Heart left ventricle (tissue), 16 donors: ENCODE measurements at regions not wholly inside any gene's neighbourhood (a gene's known extent, or its start where the extent isn't known, plus 50 kb on each side); places are given as distances from the start of the nearest gene placed in this dataset.

Experiments
- ATAC-seq, 4 donors: fragments of 200-7000 bp; cut with Tn5 transposase; one replicate each; pipeline ENCODE4 v1.9.1; 2020 to 2022; ENCODE audit warnings: moderate library complexity in 4 of 4, mild to moderate bottlenecking in 3 of 4, moderate number of reproducible peaks in 1 of 4
- DNase-seq, 5 donors: peaks; one replicate each; pipeline ENCODE4 v3.0.0-alpha.2; 2020
- H3K27ac ChIP-seq, 12 donors: fragments of 200-600 bp; sonication (generic) in 4 of 12; one replicate each; pipeline versions ENCODE4 v1.5.0 to v1.8.0; 2016 to 2022; ENCODE audit warnings: mild to moderate bottlenecking in 2 of 12
- H3K27me3 ChIP-seq, 9 donors: fragments of 200-600 bp; sonication (generic) in 2 of 9; one replicate each; pipeline versions ENCODE4 v1.5.1 to v1.8.0; 2016 to 2022; ENCODE audit warnings: mild to moderate bottlenecking in 3 of 9
- H3K36me3 ChIP-seq, 9 donors: fragments of 200-600 bp; sonication (generic) in 2 of 9; one replicate each; pipeline versions ENCODE4 v1.5.0 to v1.8.0; 2018 to 2022; ENCODE audit warnings: mild to moderate bottlenecking in 2 of 9
- H3K4me1 ChIP-seq, 12 donors: fragments of 200-600 bp; sonication (generic) in 4 of 12; one replicate each; pipeline versions ENCODE4 v1.5.0 to v1.8.0; 2016 to 2022; ENCODE audit warnings: mild to moderate bottlenecking in 3 of 12
- H3K4me3 ChIP-seq, 12 donors: fragments of 200-600 bp; sonication (generic) in 4 of 12; one replicate each; pipeline versions ENCODE4 v1.5.0 to v1.8.0; 2017 to 2022; ENCODE audit warnings: mild to moderate bottlenecking in 9 of 12, moderate library complexity in 4 of 12
- H3K9me3 ChIP-seq, 12 donors: fragments of 200-600 bp; sonication (generic) in 4 of 12; one replicate each; pipeline versions ENCODE4 v1.5.0 to v1.8.0; 2016 to 2022; ENCODE audit warnings: mild to moderate bottlenecking in 1 of 12
- POLR2A ChIP-seq, 2 donors: fragments of 450-650 bp; IDR thresholded peaks; one replicate each; pipeline ENCODE4 v1.6.1; 2017; ENCODE audit warnings: antibody characterized with exemption in 2 of 2, mild to moderate bottlenecking in 2 of 2, moderate library complexity in 2 of 2
- WGBS, 4 donors: extraction: QIAGEN DNeasy Blood & Tissue Kit in 2 of 4; methylation state at CpG; one replicate each; pipeline versions ENCODE4 v1.1.5 to v1.1.7; 2013 to 2018; 5-methylcytosine and 5-hydroxymethylcytosine counted together
- intact Hi-C, 10 donors: fragments of 100-400 bp; cut with DNase I; formaldehyde crosslinking; loops; one replicate each; pipeline versions ENCODE4 v1.11.1 to v1.14.2; 2022
- TF ChIP-seq, protein P1 (sequence below), 12 donors: fragments of 200-600 bp; sonication (generic) in 4 of 12; IDR thresholded peaks; one replicate each; pipeline versions ENCODE4 v1.5.0 to v1.8.0; 2018 to 2022; ENCODE audit warnings: antibody characterized with exemption in 12 of 12, mild to moderate bottlenecking in 5 of 12
- donor health status: ischemic (EF 13 %, LVEDD 7.1; RV severe dilation, severe dysfunction).
- donor health status: healthy with polysubstance abuse.
- donor health status: DM: no; HTN: yes; CAD: no.
- donor health status: DM: no; HTN: no; CAD: no.
- donor health status: ischemic (EF 25% LVEDD 6.9; RV normal size, moderate dysfunction).
- donor health status: ischemic (EF 25% LVEDD 5.7; RV mildly dilated, moderate dysfunction).
- donor health status: healthy.
- donor health status: DM: yes; HTN: yes; CAD: no.
- donor health status: ischemic (EF 35%, LVEDD 5.7; RV mildly dilated, moderate dysfunction).
- donor health status: nonischemic (EF 11% LVEDD 7.7; RV severe dilation, severe dysfunction).
- donor health status: DM: yes; HTN: yes; CAD: no.
- donor health status: PGD.
- donor health status: ischemic (EF 29% LVEDD 5.4; RV normal size, mild dysfunction).
- donor health status: nonischemic (EF 23%, LVEDD 6.1; RV moderate dilation, normal function).

DNA sequence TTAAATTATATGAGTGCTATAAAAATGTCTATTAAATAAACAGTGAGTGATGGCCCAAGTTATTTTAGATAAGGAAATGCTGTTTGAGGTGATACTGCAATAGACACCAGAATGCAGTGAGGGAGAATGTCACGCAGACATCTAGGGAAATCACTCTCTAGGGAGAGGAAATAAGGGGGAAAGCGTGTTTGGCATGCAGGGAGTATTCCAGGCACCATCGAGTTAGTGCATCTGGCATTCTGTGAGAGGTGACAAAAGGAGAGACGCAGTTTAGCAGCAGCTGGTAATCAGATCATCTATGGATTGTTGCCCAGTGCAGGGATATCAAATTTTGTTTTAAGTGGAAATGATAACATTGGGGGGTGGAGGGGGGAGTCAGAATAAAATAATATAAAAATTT lies 175.4 kb upstream of the NETO1 start:
- TF ChIP-seq, protein P1, sequence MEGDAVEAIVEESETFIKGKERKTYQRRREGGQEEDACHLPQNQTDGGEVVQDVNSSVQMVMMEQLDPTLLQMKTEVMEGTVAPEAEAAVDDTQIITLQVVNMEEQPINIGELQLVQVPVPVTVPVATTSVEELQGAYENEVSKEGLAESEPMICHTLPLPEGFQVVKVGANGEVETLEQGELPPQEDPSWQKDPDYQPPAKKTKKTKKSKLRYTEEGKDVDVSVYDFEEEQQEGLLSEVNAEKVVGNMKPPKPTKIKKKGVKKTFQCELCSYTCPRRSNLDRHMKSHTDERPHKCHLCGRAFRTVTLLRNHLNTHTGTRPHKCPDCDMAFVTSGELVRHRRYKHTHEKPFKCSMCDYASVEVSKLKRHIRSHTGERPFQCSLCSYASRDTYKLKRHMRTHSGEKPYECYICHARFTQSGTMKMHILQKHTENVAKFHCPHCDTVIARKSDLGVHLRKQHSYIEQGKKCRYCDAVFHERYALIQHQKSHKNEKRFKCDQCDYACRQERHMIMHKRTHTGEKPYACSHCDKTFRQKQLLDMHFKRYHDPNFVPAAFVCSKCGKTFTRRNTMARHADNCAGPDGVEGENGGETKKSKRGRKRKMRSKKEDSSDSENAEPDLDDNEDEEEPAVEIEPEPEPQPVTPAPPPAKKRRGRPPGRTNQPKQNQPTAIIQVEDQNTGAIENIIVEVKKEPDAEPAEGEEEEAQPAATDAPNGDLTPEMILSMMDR (IDR thresholded peaks at IDR 0.05) = no peak
- TF ChIP-seq POLR2A (IDR thresholded peaks at IDR 0.05) = no peak
- 5 to 14% (median 8%) methylated on average over 4 of the region's 4 CpGs for WGBS, 4 donors
- ATAC-seq = no peak

DNA sequence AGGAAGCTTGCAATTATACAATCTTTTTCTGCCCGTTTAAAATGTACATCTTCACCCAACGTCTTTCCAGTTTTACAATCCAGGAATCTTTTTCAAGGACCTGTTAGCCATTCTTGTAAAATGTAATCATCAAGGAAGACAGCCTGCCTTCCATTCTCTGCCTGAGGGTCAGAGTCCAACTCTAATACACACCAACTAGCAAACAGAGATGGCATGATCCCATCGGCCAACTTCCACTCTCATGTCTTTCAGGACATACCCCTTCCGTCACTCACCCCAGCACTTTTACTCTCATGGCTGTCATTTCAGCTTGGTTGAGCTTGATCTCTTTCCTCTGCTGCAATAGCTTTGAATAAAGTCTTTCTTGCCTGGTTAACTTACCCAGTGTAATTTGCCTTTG lies 172.5 kb upstream of the NETO1 start:
- no peak for DNase-seq
- Histone ChIP-seq H3K9me3 (no peaks in the 10 kb centered on the region), H3K4me3 (no peak overlapping the region), H3K27ac (no peak overlapping the region), H3K4me1 (peaks cover 0 to 4% (median 0%) of the 10 kb centered on the region in 12 donors), H3K27me3 (no peaks in the 10 kb centered on the region), H3K36me3 (no peaks in the 10 kb centered on the region)
- intact Hi-C loops = loop anchor here in 1 of 10 donors (10.0 kb wide), 1 partner anchor 55 kb away; no protein-coding TSS in a partner anchor
- WGBS, 4 donors = 77 to 85% (median 81%) methylated on average over 4 of the region's 4 CpGs
- ATAC-seq = no peak
- TF ChIP-seq, protein P1 (IDR thresholded peaks at IDR 0.05) = no peak
- TF ChIP-seq POLR2A (IDR thresholded peaks at IDR 0.05) = no peak

More for the DNA sequence above, 175.4 kb upstream of the NETO1 start:
- intact Hi-C loops = loop anchor here in 1 of 10 donors (10.0 kb wide), 1 partner anchor 58 kb away; no protein-coding TSS in a partner anchor
- H3K4me1 ChIP-seq = peaks cover 0 to 4% (median 0%) of the 10 kb centered on the region in 12 donors
- H3K9me3 ChIP-seq = no peaks in the 10 kb centered on the region
- no peaks in the 10 kb centered on the region for H3K27me3 ChIP-seq
- H3K36me3 ChIP-seq = no peaks in the 10 kb centered on the region
- DNase-seq = no peak
- no peak overlapping the region for H3K27ac ChIP-seq
- H3K4me3 ChIP-seq = no peak overlapping the region

DNA sequence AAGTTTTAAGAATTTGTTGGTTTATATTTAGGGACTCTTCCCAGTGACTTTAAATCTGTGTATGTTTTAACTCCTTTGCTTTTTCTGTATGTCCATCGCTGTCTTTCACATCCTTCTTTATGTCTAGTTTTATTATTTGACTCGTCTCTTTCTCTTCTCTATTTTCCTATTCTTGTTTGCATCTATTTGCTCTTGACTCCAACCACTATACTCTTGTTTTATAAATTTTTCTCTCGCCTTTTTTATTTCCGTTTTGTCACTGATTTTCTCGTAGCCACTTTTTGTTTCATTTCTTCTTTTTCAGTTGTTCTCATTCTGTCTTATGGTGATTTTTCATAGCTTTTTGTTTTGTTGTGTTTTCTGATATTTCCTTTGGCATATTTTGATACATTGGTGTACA lies 170.5 kb upstream of the NETO1 start:
- intact Hi-C loops = no loop called here
- H3K27ac ChIP-seq = no peak overlapping the region
- H3K4me3 ChIP-seq = no peak overlapping the region
- H3K4me1 ChIP-seq = peaks cover 0 to 3% (median 0%) of the 10 kb centered on the region in 12 donors
- TF ChIP-seq, protein P1 (IDR thresholded peaks at IDR 0.05) = no peak
- no peak for TF ChIP-seq POLR2A (IDR thresholded peaks at IDR 0.05)
- H3K27me3 ChIP-seq = no peaks in the 10 kb centered on the region
- no peak for ATAC-seq
- WGBS, 4 donors = 83 to 89% (median 83%) methylated on average over 5 of the region's 5 CpGs
- no peak for DNase-seq
- H3K36me3 ChIP-seq = no peaks in the 10 kb centered on the region
- H3K9me3 ChIP-seq = no peaks in the 10 kb centered on the region

DNA sequence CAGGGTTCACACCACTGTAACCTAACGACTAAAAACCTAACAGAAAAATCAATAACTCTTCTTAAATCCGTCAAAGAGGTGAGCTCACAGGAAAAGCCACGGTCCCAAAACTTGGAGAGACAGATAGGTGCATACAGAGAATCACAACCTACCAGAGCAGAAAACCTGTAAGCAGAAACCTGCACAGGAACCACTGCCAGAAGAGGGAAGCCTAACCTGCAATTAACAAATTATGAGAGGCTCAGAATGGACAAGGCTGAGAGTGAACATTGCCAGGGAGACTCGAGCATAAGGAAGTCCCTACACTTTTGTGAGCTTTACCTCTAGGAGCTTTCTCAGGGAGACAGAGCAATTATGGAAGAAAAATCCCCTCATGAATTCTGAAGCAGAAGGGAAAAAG lies 156.2 kb upstream of the NETO1 start:
- WGBS, 4 donors = 56 to 65% (median 61%) methylated on average over 4 of the region's 4 CpGs
- Histone ChIP-seq H3K36me3 (no peaks in the 10 kb centered on the region), H3K27me3 (no peaks in the 10 kb centered on the region), H3K4me1 (no peaks in the 10 kb centered on the region), H3K27ac (no peak overlapping the region), H3K9me3 (peaks cover 0 to 13% (median 0%) of the 10 kb centered on the region in 12 donors), H3K4me3 (no peak overlapping the region)
- TF ChIP-seq POLR2A (IDR thresholded peaks at IDR 0.05) = no peak
- TF ChIP-seq, protein P1 (IDR thresholded peaks at IDR 0.05) = no peak
- DNase-seq (no peak), ATAC-seq (no peak)
- intact Hi-C loops = no loop called here
